Hepatocyte (in vitro differentiated cells): ENCODE measurements at regions not wholly inside any gene's neighbourhood (a gene's known extent, or its start where the extent isn't known, plus 50 kb on each side); places are given as distances from the start of the nearest gene placed in this dataset.

ENCODE experiments used
- DNase-seq: peaks from one replicate; pipeline ENCODE4 v3.0.0-alpha.2; 2016; ENCODE audit warnings: low spot score
- H2AFZ ChIP-seq: fragments of 200-600 bp; sonication (generic); 2 replicates; pipeline ENCODE4 v1.6.0; 2016; ENCODE audit warnings: antibody characterized with exemption, mild to moderate bottlenecking
- H3K27ac ChIP-seq: fragments of 200-600 bp; sonication (generic); 2 replicates; pipeline ENCODE4 v1.5.1; 2016; ENCODE audit warnings: mild to moderate bottlenecking
- H3K27me3 ChIP-seq: fragments of 200-600 bp; sonication (generic); 2 replicates; pipeline ENCODE4 v1.6.1; 2016
- H3K36me3 ChIP-seq: fragments of 200-600 bp; sonication (generic); replicated peaks from 2 replicates; pipeline ENCODE4 v1.5.1; 2016; ENCODE audit warnings: low read depth; ENCODE audit not compliant: insufficient read depth
- H3K4me1 ChIP-seq: fragments of 200-600 bp; sonication (generic); 2 replicates; pipeline ENCODE4 v1.5.1; 2016; ENCODE audit warnings: mild to moderate bottlenecking, moderate library complexity; ENCODE audit not compliant: insufficient read depth
- H3K4me2 ChIP-seq: fragments of 200-600 bp; sonication (generic); 2 replicates; pipeline ENCODE4 v1.6.0; 2016
- H3K4me3 ChIP-seq: fragments of 200-600 bp; sonication (generic); 2 replicates; pipeline ENCODE4 v1.5.1; 2016; ENCODE audit warnings: mild to moderate bottlenecking
- H3K79me2 ChIP-seq: fragments of 200-600 bp; sonication (generic); 2 replicates; pipeline ENCODE4 v1.6.0; 2017; ENCODE audit warnings: mild to moderate bottlenecking
- H3K9me2 ChIP-seq: fragments of 200-600 bp; sonication (generic); replicated peaks from 2 replicates; pipeline ENCODE4 v1.6.0; 2017; ENCODE audit warnings: mild to moderate bottlenecking; ENCODE audit not compliant: insufficient read depth
- H3K9me3 ChIP-seq: fragments of 200-600 bp; sonication (generic); 2 replicates; pipeline ENCODE4 v1.5.1; 2016; ENCODE audit warnings: low read depth, mild to moderate bottlenecking
- H4K20me1 ChIP-seq: fragments of 200-600 bp; sonication (generic); 2 replicates; pipeline ENCODE4 v1.6.0; 2016; ENCODE audit warnings: mild to moderate bottlenecking; ENCODE audit not compliant: insufficient read depth, poor library complexity, severe bottlenecking
- CTCF ChIP-seq: fragments of 200-600 bp; sonication (generic); IDR thresholded peaks from 2 replicates; pipeline ENCODE4 v1.5.1; 2016; ENCODE audit warnings: antibody characterized with exemption, mild to moderate bottlenecking; ENCODE audit not compliant: poor library complexity
- EZH2 ChIP-seq: fragments of 200-600 bp; sonication (generic); IDR thresholded peaks from 2 replicates; pipeline ENCODE4 v1.6.1; 2016; ENCODE audit warnings: antibody characterized with exemption, mild to moderate bottlenecking, borderline replicate concordance
- EZH2phosphoT487 ChIP-seq: fragments of 200-600 bp; sonication (generic); IDR thresholded peaks from one replicate; pipeline ENCODE4 v1.6.1; 2018; ENCODE audit warnings: antibody characterized with exemption, mild to moderate bottlenecking, low read depth, moderate library complexity; ENCODE audit not compliant: unreplicated experiment, severe bottlenecking
- WGBS: methylation state at CpG from one replicate; pipeline ENCODE4 v1.1.6; 2016; ENCODE audit warnings: low lambda C conversion rate; ENCODE audit errors: missing lambda C conversion rate; 5-methylcytosine and 5-hydroxymethylcytosine counted together

- Histone ChIP-seq H3K4me2 (no peak overlapping the region), H3K79me2 (no peaks in the 10 kb centered on the region), H2AFZ (no peak overlapping the region), H3K36me3 (no peaks in the 10 kb centered on the region), H3K4me1 (no peaks in the 10 kb centered on the region), H3K4me3 (no peak overlapping the region), H3K9me3 (no peaks in the 10 kb centered on the region), H3K27me3 (no peaks in the 10 kb centered on the region), H3K9me2 (no peaks in the 10 kb centered on the region), H4K20me1 (no peaks in the 10 kb centered on the region), H3K27ac (no peak overlapping the region)
- no peak for TF ChIP-seq EZH2phosphoT487
- TF ChIP-seq EZH2: no peak
- no peak for TF ChIP-seq CTCF
- WGBS: 88% methylated on average over 7 of the region's 7 CpGs
- DNase-seq: no peak
These were observed 95.7 kb upstream of the NR5A2 start for GRCh38 chr1:199931666-199932377.

GRCh38 chr1:199932462-199932861 is 95.0 kb upstream of the NR5A2 start:
- no peak for TF ChIP-seq EZH2phosphoT487
- no peak for TF ChIP-seq EZH2
- TF ChIP-seq CTCF: no peak

GRCh38 chr1:199936441-199936840 is 91.1 kb upstream of the NR5A2 start:
- H3K4me2 ChIP-seq: no peak overlapping the region
- no peak for TF ChIP-seq EZH2phosphoT487
- TF ChIP-seq CTCF: no peak
- TF ChIP-seq EZH2: no peak
- no peak overlapping the region for H2AFZ ChIP-seq
- no peaks in the 10 kb centered on the region for H4K20me1 ChIP-seq
- H3K4me1 ChIP-seq: no peaks in the 10 kb centered on the region
- 92% methylated on average over 4 of the region's 4 CpGs for WGBS
- H3K4me3 ChIP-seq: no peak overlapping the region
- no peak overlapping the region for H3K27ac ChIP-seq
- no peaks in the 10 kb centered on the region for H3K27me3 ChIP-seq
- no peaks in the 10 kb centered on the region for H3K79me2 ChIP-seq
- no peak for DNase-seq
- no peaks in the 10 kb centered on the region for H3K36me3 ChIP-seq
- no peaks in the 10 kb centered on the region for H3K9me3 ChIP-seq
- no peaks in the 10 kb centered on the region for H3K9me2 ChIP-seq

More at GRCh38 chr1:199932462-199932861, 95.0 kb upstream of the NR5A2 start:
- H3K4me1 ChIP-seq: no peaks in the 10 kb centered on the region
- no peaks in the 10 kb centered on the region for H3K9me3 ChIP-seq
- H4K20me1 ChIP-seq: no peaks in the 10 kb centered on the region
- H3K9me2 ChIP-seq: no peaks in the 10 kb centered on the region
- no peaks in the 10 kb centered on the region for H3K27me3 ChIP-seq
- no peak for DNase-seq
- no peak overlapping the region for H3K4me2 ChIP-seq
- H2AFZ ChIP-seq: no peak overlapping the region
- H3K27ac ChIP-seq: no peak overlapping the region
- no peaks in the 10 kb centered on the region for H3K79me2 ChIP-seq
- 95% methylated on average over 2 of the region's 2 CpGs for WGBS
- no peak overlapping the region for H3K4me3 ChIP-seq
- H3K36me3 ChIP-seq: no peaks in the 10 kb centered on the region
